Central memory CD4-positive, alpha-beta T cell (primary cell): ENCODE measurements at regions not wholly inside any gene's neighbourhood (a gene's known extent, or its start where the extent isn't known, plus 50 kb on each side); places are given as distances from the start of the nearest gene placed in this dataset.

Experiments used
- DNase-seq: peaks from one replicate; pipeline ENCODE4 v3.0.0; 2022

DNA sequence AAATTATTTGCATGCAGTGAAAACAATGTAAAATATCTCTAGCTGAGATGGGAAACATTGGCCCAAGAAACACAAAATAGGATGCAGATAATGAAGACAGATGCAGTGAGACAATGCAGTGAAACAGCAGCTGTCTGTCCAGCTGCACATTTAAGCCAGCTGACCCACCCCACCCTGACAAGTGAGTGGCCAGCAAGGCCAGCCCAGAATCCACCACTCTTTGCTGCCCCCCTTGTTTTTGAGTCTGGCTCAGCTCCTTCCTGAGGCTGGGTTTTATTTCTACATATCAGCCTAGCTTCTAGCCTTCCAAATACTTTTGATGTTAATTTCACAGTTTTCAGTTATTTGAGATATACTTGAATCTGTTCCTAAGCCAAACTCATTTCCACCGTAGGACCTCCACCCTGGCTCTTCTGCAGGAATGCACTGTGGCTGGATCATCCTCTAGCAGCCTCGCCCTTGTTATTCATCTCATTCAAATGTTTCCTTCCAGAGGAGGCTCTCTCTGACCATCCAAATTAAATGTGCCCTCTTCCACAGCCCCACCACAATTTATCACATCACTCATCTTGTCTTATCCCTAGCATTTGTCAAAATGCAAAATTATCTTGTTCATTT, 154.1 kb upstream of the POU2AF2 start:
- no peak for DNase-seq

DNA sequence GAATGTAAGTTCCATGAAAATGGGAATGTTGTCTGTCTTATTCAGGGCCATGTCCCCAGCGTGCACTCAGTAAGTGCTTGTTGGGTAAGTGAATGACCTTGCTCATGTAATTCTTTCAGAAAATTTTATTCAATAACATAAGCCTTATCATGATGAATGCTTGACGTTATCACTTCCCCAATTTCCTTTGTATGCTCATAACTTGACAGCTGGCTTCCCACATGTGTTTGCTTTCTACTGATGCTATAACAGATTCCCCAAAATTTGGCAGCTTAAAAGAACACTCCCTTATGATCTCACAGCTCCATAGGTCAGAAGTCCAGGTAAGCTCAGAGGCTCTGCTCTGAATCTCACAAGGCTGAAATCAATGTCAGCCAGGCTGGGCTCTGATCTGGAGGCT, 155.8 kb upstream of the POU2AF2 start:
- DNase-seq: no peak

DNA sequence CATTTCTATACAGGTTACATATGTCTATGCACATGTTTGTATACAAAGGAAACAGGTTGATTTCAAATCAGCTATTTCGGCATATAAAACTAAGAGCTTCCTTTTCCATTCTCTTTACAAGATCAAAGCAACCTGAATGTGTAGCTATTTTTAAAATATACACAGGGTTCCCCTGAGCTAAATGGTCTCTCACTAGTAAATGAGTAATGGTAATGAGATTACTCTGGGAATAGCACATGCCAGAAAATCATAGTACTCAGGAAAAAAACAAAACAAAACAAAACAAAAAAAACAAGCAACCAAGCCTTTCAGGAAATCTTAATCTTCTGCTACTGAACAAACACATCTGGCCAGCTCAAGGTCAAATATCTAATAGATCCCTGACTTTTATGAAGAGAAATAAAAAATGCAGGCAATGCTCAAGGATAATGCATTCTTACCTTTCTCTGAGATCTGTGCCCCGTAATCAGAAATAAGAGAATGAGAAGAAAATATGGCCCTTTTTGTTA, 156.6 kb upstream of the POU2AF2 start:
- no peak for DNase-seq

GRCh38 chr11:111086058-111086457, 159.5 kb upstream of the POU2AF2 start:
- DNase-seq: no peak

DNA sequence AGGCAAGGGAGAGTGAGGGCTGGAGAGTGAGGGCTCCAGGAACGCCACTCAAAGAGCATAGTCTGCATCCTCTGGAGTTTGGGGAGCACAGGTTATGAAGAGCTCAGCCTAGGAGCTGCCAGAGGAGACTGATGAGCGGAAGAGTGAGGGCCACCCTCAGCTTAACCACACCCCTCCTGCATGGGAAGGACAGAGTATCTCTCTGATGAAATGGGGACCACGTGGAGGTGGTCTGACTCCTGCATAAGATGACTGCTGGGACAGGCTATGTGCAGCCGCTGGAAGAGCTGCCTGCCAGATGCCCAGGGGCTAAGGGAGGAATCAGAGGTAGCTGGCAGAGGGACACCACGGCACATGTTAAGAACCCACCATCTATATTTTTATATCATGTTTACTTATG, 162.9 kb upstream of the POU2AF2 start:
- no peak for DNase-seq

- DNase-seq: no peak
Measured at GRCh38 chr11:111081021-111081511, 164.5 kb upstream of the POU2AF2 start.

- no peak for DNase-seq
Measured at GRCh38 chr11:111077530-111078322, 167.8 kb upstream of the POU2AF2 start.

- no peak for DNase-seq
Measured at GRCh38 chr11:111069066-111069465, 176.5 kb upstream of the POU2AF2 start.

- DNase-seq: no peak
Measured at GRCh38 chr11:111067994-111068393, 177.5 kb upstream of the POU2AF2 start.

DNA sequence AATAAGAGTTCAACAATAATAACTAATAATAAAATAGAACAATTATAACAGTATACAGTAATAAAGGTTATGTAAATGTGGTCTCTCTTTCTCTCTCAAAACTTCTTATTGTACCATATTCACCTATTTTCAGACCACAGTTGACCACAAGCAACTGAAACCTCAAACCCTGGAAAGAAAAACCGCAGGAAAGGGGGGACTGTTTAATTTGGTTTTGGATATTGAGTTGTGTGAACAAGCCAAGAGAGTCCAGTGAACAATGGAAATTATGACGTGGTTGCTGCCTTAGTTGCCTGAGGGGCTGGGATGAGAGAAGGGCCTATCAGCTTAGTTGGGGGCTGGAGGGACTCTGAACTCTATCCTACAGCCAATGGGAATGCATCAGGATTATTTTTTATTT, 178.7 kb upstream of the POU2AF2 start:
- DNase-seq: no peak

- no peak for DNase-seq
Measured at GRCh38 chr11:111063726-111064517, 181.6 kb upstream of the POU2AF2 start.

DNA sequence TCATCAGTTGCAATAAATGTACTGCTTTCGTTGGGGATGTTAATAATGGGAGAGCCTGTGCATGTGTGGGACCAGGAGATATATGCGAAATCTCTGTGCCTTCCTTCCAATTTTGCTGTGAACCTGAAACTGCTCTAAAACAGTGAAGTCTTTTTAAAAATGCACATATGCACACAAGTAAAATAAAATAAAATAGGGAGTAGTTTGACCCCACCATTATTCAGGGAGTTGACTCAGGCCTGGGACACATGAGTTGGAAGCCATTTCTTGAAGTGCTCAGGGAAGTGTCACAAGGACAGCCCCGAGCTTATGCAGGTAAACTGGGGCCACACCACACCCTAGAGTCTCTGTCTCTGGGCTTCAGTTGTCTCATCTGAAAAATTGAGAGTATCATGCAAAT, 183.1 kb upstream of the POU2AF2 start:
- DNase-seq: no peak

DNA sequence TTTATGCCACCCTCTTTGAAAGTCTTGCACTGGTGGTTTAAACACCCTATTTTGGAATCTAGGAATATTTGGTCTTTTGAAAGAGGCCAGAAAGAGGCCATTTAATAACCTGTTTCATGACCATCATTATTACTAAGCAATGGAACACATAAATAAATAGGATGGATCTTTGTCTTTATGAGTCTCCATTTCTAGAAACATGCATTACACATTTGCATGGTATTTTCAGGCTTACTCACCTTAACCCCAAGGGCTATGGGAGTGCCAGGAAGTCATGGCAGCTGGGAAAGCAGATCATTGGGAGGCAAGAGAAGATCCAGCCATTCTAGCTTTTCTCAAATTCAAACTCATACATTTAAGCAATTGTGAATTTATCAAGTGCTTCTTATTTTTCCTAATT, 185.8 kb upstream of the POU2AF2 start:
- no peak for DNase-seq

- no peak for DNase-seq
Measured at GRCh38 chr11:111049131-111049530, 196.4 kb upstream of the POU2AF2 start.

DNA sequence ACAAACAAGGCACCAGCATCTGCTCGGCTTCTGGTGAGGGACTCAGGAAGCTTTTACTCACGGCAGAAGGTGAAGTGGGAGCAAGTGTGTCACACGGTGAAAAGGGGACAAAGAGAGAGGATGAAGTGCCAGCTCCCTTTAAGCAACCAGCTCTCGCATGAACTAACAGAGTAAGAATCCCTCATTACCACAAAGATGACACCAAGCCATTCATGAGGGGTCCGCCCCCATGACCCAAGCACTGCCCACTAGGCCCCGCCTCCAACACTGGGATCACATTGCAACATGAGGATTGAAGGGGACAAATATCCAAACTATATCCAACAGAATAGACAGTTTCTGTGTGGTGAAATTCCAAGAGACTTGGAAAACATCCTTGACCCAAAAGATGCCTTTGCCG, 198.2 kb upstream of the POU2AF2 start:
- no peak for DNase-seq

- DNase-seq: no peak
Measured at GRCh38 chr11:111046291-111046690, 199.2 kb upstream of the POU2AF2 start.

- no peak for DNase-seq
Measured at GRCh38 chr11:111045874-111046273, 199.7 kb upstream of the POU2AF2 start.

DNA sequence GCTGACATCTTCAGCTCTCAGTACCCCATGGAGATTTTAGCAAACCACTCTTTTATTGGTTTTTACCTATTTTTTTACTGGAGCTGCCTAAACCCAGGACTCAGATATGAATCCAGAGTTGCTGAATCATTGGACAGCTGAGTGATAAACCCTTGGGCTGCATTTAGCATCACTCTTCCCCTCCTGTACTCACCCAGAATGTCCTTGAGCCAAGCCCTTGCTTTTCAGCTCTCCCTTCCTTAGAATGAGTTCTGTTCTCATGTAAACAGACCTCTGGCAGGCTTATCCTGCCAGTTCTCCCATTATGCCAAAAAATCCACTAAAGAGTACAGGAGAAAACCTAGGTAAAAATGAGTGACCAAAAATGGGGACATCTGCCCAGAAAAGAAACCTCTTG, 200.1 kb upstream of the POU2AF2 start:
- DNase-seq: no peak

DNA sequence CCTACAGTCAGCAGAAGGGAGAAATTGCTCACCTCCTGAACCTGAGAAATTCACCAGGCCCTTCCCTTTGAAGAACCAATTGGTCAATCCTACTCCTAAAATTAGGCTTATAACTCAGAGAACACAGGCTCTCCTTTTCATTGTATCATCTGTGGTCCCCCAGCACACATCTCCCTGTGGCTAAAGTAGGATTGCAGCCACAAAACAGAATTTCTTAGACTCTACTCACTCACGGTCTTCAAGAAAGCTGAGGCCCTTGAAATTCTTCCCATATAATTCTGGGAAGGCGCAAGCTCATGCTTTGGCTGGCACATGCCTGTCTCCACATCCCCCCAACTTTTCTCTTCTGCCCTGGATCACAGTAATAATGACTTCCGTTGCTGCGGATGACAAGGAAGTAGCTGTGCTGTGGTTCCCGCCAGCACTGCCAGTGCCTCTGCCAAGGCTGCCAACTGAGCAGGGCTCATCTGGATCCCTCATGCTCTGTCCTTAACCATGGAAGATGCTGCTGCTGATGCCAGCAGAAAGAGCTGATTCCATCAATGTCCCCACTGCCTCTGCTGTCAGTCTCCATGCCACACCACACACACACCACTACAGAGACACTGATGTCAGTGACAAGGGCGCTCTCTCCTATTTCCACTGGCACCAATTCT, 200.6 kb upstream of the POU2AF2 start:
- DNase-seq: no peak

DNA sequence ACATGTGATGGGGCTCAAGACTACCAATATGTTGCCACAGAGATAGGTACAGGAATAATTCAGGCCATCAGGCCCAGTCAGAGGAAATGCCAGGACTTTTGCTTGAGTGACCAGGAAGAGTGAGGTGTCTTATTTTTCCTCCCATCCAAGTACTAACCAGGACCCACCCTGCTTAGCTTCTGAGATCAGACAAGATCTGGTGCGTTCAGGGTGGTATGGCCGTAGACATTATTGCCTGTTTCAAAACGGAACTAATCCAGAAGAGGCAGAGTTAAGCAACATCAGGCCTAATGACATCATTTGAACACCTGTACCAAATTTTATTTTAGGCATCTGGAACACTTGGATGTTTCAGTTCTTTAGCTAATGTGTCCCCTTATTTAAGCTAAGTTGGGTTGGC, 205.5 kb upstream of the POU2AF2 start:
- no peak for DNase-seq

GRCh38 chr11:111035746-111036145, 209.8 kb upstream of the POU2AF2 start:
- no peak for DNase-seq

DNA sequence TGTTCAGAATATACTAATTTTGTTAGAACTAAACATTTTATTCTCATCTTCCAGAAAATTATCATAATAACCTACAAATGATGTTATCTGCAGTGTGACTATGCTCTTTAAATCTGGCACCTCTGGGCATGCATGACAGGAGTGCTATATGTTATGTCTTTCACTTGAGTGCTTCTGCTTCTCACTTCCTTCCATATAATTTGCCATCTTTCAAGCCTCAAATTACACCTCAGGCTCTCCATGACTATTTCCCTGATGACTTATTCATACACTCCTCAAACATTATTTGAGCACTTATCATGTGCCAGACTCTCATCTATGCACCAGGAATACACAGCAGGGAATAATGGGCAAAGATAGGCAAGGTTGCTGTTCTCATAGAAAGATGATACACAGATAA, 219.3 kb upstream of the POU2AF2 start:
- DNase-seq: no peak

DNA sequence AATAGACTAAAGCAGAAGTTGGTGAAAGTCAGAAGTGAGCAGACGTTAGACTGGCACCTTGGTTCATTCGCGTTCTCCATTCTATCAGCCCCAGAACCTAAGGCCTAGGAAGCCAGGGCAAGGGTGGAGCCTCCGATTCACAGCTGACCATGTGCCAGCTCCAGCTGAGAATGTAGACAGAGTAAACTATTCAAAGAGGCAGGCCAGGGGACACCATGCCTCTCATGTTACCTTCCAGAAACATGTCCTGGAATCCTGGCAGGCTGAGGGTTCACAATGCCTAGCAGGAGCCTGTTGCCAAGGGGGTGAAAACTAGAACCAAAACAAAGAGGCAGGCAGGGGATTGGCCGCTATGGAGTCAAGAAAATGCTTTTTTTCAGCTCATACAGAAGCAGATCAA, 224.4 kb upstream of the POU2AF2 start:
- DNase-seq: no peak
